ENCODE measurements at regions not wholly inside any gene's neighbourhood (a gene's known extent, or its start where the extent isn't known, plus 50 kb on each side); places are given as distances from the start of the nearest gene placed in this dataset.
"Not testable (repeated sequence)": the region's sequence is repeated elsewhere in the genome, so short reads cannot be mapped to it uniquely, and the experiment has no call there.

- no peak for DNase-seq (ENCODE audit: low read depth in 2 of 2)
- H3K4me1 ChIP-seq (ENCODE audit: control insufficient read depth, extremely low read depth, insufficient read depth, low read length), result peaks cover 3% of the 10 kb centered on the region
- no peaks in the 10 kb centered on the region for H3K27me3 ChIP-seq (ENCODE audit: control insufficient read depth, insufficient read depth, low read length)
- no peak overlapping the region for H2AFZ ChIP-seq (ENCODE audit: low read length)
- H3K79me2 ChIP-seq (ENCODE audit: control insufficient read depth, insufficient read depth, low read length), result no peaks in the 10 kb centered on the region
- H3K4me2 ChIP-seq (ENCODE audit: extremely low read depth, insufficient read depth, low read length), result no peak overlapping the region
- TF ChIP-seq, protein P1, sequence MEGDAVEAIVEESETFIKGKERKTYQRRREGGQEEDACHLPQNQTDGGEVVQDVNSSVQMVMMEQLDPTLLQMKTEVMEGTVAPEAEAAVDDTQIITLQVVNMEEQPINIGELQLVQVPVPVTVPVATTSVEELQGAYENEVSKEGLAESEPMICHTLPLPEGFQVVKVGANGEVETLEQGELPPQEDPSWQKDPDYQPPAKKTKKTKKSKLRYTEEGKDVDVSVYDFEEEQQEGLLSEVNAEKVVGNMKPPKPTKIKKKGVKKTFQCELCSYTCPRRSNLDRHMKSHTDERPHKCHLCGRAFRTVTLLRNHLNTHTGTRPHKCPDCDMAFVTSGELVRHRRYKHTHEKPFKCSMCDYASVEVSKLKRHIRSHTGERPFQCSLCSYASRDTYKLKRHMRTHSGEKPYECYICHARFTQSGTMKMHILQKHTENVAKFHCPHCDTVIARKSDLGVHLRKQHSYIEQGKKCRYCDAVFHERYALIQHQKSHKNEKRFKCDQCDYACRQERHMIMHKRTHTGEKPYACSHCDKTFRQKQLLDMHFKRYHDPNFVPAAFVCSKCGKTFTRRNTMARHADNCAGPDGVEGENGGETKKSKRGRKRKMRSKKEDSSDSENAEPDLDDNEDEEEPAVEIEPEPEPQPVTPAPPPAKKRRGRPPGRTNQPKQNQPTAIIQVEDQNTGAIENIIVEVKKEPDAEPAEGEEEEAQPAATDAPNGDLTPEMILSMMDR (conservative IDR thresholded peaks at IDR 0.05 in 1 of 2, IDR thresholded peaks at IDR 0.05 in 1 of 2; ENCODE audit: low read depth in 1 of 2, low read length in 2 of 2), result no peak
- TF ChIP-seq EZH2 (IDR thresholded peaks at IDR 0.05; ENCODE audit: low read length, missing control alignments), result no peak
- no peaks in the 10 kb centered on the region for H3K36me3 ChIP-seq (ENCODE audit: control insufficient read depth, insufficient read depth, low read length)
- no peak overlapping the region for H3K4me3 ChIP-seq (replicated peaks in 1 of 4; ENCODE audit: control extremely low read depth in 1 of 4, insufficient read depth in 1 of 4, low read depth in 3 of 4, low read length in 4 of 4)
- no peaks in the 10 kb centered on the region for H4K20me1 ChIP-seq (ENCODE audit: control insufficient read depth, extremely low read depth, insufficient read depth, low read length)
- no peak overlapping the region for H3K27ac ChIP-seq (ENCODE audit: insufficient read depth, low read length)
- no peaks in the 10 kb centered on the region for H3K9me3 ChIP-seq (ENCODE audit: control insufficient read depth, insufficient read depth, low read depth, low read length)
- no peak overlapping the region for H3K9ac ChIP-seq (ENCODE audit: insufficient read depth, low read length)
Observed at GRCh38 chr2:144643537-144644336, 123.8 kb upstream of the ZEB2 start.

DNA sequence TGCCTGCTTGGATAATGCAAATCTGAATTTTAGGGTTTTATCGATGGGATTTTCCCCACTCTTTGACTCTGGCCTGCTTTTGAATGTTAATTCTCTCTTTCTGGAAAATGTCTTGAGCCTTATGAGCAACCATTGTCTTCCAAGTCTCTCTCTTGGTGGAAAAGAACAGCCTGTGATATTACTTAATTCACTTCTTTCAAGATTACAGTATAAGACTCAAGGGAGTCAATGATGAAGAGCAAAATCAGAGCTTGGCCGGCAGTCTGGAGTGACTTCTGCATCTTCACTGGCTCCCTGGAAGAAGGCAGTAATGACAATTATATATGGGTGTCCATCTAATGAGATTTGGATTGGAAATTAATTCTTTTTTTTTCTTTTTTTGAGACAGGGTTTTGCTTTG lies 122.9 kb upstream of the ZEB2 start:
- H3K4me2 ChIP-seq (ENCODE audit: extremely low read depth, insufficient read depth, low read length), result no peak overlapping the region
- H3K27ac ChIP-seq (ENCODE audit: insufficient read depth, low read length), result no peak overlapping the region
- no peaks in the 10 kb centered on the region for H4K20me1 ChIP-seq (ENCODE audit: control insufficient read depth, extremely low read depth, insufficient read depth, low read length)

DNA sequence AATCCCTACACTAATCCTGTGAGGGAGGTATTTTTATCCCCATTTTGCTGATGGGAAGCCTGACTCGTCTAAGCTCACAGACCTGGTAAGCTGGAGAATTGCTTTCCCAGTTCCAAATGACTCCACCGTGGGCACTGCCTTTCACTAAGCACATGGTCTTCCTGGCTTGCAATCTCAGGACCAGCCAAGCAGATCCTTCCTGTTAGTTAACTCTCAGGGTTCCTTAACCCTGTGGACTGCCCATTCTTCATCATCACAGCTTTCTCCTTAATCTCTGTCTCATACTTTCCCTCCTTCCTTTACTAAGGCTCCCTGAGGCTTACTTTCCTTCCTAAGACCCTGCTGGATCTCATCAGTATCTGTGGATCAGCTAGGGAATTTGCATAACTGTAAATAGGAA lies 122.2 kb upstream of the ZEB2 start:
- Histone ChIP-seq H4K20me1 (ENCODE audit: control insufficient read depth, extremely low read depth, insufficient read depth, low read length) (no peaks in the 10 kb centered on the region), H3K27me3 (ENCODE audit: control insufficient read depth, insufficient read depth, low read length) (no peaks in the 10 kb centered on the region), H3K9me3 (ENCODE audit: control insufficient read depth, insufficient read depth, low read depth, low read length) (no peaks in the 10 kb centered on the region), H3K4me1 (ENCODE audit: control insufficient read depth, extremely low read depth, insufficient read depth, low read length) (peaks cover 3% of the 10 kb centered on the region), H3K4me3 (replicated peaks in 1 of 4; ENCODE audit: control extremely low read depth in 1 of 4, insufficient read depth in 1 of 4, low read depth in 3 of 4, low read length in 4 of 4) (no peak overlapping the region), H3K36me3 (ENCODE audit: control insufficient read depth, insufficient read depth, low read length) (no peaks in the 10 kb centered on the region), H3K27ac (ENCODE audit: insufficient read depth, low read length) (no peak overlapping the region), H3K4me2 (ENCODE audit: extremely low read depth, insufficient read depth, low read length) (no peak overlapping the region), H3K79me2 (ENCODE audit: control insufficient read depth, insufficient read depth, low read length) (no peaks in the 10 kb centered on the region), H3K9ac (ENCODE audit: insufficient read depth, low read length) (no peak overlapping the region), H2AFZ (ENCODE audit: low read length) (no peak overlapping the region)
- no peak for DNase-seq (ENCODE audit: low read depth in 2 of 2)
- TF ChIP-seq, protein P1 (conservative IDR thresholded peaks at IDR 0.05 in 1 of 2, IDR thresholded peaks at IDR 0.05 in 1 of 2; ENCODE audit: low read depth in 1 of 2, low read length in 2 of 2), result no peak
- TF ChIP-seq EZH2 (IDR thresholded peaks at IDR 0.05; ENCODE audit: low read length, missing control alignments), result no peak

More for the DNA sequence above, 122.9 kb upstream of the ZEB2 start:
- H2AFZ ChIP-seq (ENCODE audit: low read length), result no peak overlapping the region
- no peaks in the 10 kb centered on the region for H3K79me2 ChIP-seq (ENCODE audit: control insufficient read depth, insufficient read depth, low read length)
- no peaks in the 10 kb centered on the region for H3K9me3 ChIP-seq (ENCODE audit: control insufficient read depth, insufficient read depth, low read depth, low read length)
- peaks cover 3% of the 10 kb centered on the region for H3K4me1 ChIP-seq (ENCODE audit: control insufficient read depth, extremely low read depth, insufficient read depth, low read length)
- no peak overlapping the region for H3K4me3 ChIP-seq (replicated peaks in 1 of 4; ENCODE audit: control extremely low read depth in 1 of 4, insufficient read depth in 1 of 4, low read depth in 3 of 4, low read length in 4 of 4)
- no peak overlapping the region for H3K9ac ChIP-seq (ENCODE audit: insufficient read depth, low read length)
- no peaks in the 10 kb centered on the region for H3K36me3 ChIP-seq (ENCODE audit: control insufficient read depth, insufficient read depth, low read length)
- H3K27me3 ChIP-seq (ENCODE audit: control insufficient read depth, insufficient read depth, low read length), result no peaks in the 10 kb centered on the region
- no peak for TF ChIP-seq EZH2 (IDR thresholded peaks at IDR 0.05; ENCODE audit: low read length, missing control alignments)
- TF ChIP-seq, protein P1 (conservative IDR thresholded peaks at IDR 0.05 in 1 of 2, IDR thresholded peaks at IDR 0.05 in 1 of 2; ENCODE audit: low read depth in 1 of 2, low read length in 2 of 2), result no peak
- DNase-seq (ENCODE audit: low read depth in 2 of 2), result no peak

DNA sequence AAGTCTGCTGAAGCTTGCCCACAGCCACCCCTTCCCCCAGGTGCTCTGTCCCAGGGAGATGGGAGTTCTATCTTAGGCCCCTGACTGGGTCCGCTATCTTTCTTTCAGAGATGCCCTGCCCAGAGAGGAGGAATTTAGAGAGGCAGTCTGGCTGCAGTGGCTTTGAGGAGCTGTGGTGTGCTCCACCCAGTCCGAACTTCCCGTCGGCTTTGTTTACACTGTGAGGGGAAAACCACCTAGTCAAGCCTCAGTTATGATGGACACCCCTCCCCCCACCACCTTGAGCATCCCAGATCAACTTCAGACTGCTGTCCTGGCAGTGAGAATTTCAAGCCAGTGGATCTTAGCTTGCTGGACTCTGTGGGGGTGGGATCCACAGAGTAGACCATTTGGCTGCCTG lies 118.3 kb upstream of the ZEB2 start:
- H2AFZ ChIP-seq (ENCODE audit: low read length); H3K36me3 ChIP-seq (ENCODE audit: control insufficient read depth, insufficient read depth, low read length); H3K27me3 ChIP-seq (ENCODE audit: control insufficient read depth, insufficient read depth, low read length); H3K4me3 ChIP-seq (replicated peaks in 1 of 4; ENCODE audit: control extremely low read depth in 1 of 4, insufficient read depth in 1 of 4, low read depth in 3 of 4, low read length in 4 of 4); H4K20me1 ChIP-seq (ENCODE audit: control insufficient read depth, extremely low read depth, insufficient read depth, low read length); H3K9ac ChIP-seq (ENCODE audit: insufficient read depth, low read length); H3K79me2 ChIP-seq (ENCODE audit: control insufficient read depth, insufficient read depth, low read length); H3K4me1 ChIP-seq (ENCODE audit: control insufficient read depth, extremely low read depth, insufficient read depth, low read length); DNase-seq (ENCODE audit: low read depth in 2 of 2); H3K9me3 ChIP-seq (ENCODE audit: control insufficient read depth, insufficient read depth, low read depth, low read length); H3K4me2 ChIP-seq (ENCODE audit: extremely low read depth, insufficient read depth, low read length); H3K27ac ChIP-seq (ENCODE audit: insufficient read depth, low read length): not testable (repeated sequence)

GRCh38 chr2:144636860-144637259 lies 116.9 kb upstream of the ZEB2 start:
- not testable (repeated sequence) for H3K4me3 ChIP-seq (replicated peaks in 1 of 4; ENCODE audit: control extremely low read depth in 1 of 4, insufficient read depth in 1 of 4, low read depth in 3 of 4, low read length in 4 of 4); H3K36me3 ChIP-seq (ENCODE audit: control insufficient read depth, insufficient read depth, low read length); H3K9ac ChIP-seq (ENCODE audit: insufficient read depth, low read length); H3K79me2 ChIP-seq (ENCODE audit: control insufficient read depth, insufficient read depth, low read length); H3K4me2 ChIP-seq (ENCODE audit: extremely low read depth, insufficient read depth, low read length); H3K9me3 ChIP-seq (ENCODE audit: control insufficient read depth, insufficient read depth, low read depth, low read length); H3K27me3 ChIP-seq (ENCODE audit: control insufficient read depth, insufficient read depth, low read length); H3K4me1 ChIP-seq (ENCODE audit: control insufficient read depth, extremely low read depth, insufficient read depth, low read length); H3K27ac ChIP-seq (ENCODE audit: insufficient read depth, low read length); DNase-seq (ENCODE audit: low read depth in 2 of 2); H4K20me1 ChIP-seq (ENCODE audit: control insufficient read depth, extremely low read depth, insufficient read depth, low read length); H2AFZ ChIP-seq (ENCODE audit: low read length)

All from fibroblast of lung (primary cell).